Astrocyte (in vitro differentiated cells and primary cell): ENCODE measurements at regions not wholly inside any gene's neighbourhood (a gene's known extent, or its start where the extent isn't known, plus 50 kb on each side); places are given as distances from the start of the nearest gene placed in this dataset.

Experiments used
- DNase-seq: peaks from one replicate; pipeline ENCODE4 v3.0.0-alpha.2; 2010; ENCODE audit warnings: low read depth
- FAIRE-seq: peaks from 2 replicates; lab custom pipeline; 2011; peaks lifted over from hg19 to GRCh38; lab: Jason Lieb, UNC
- H2AFZ ChIP-seq: 2 replicates; pipeline ENCODE4 v1.6.0; 2012; ENCODE audit warnings: low read depth, low read length, inconsistent platforms
- H3K27ac ChIP-seq: 2 replicates; pipeline ENCODE4 v1.5.1; 2011; ENCODE audit warnings: low read depth, low read length, inconsistent platforms
- H3K27me3 ChIP-seq: 2 replicates; pipeline ENCODE4 v1.6.0; 2011; ENCODE audit warnings: low read length, inconsistent platforms; ENCODE audit not compliant: insufficient read depth
- H3K36me3 ChIP-seq: 2 replicates; pipeline ENCODE4 v1.5.1; 2011; ENCODE audit warnings: low read length, inconsistent platforms; ENCODE audit not compliant: insufficient read depth
- H3K4me1 ChIP-seq: 2 replicates; pipeline ENCODE4 v1.5.1; 2011; ENCODE audit warnings: low read length, inconsistent platforms; ENCODE audit not compliant: insufficient read depth
- H3K4me2 ChIP-seq: 2 replicates; pipeline ENCODE4 v1.6.0; 2012; ENCODE audit warnings: low read length, inconsistent platforms
- H3K4me3 ChIP-seq: 2 replicates; pipeline ENCODE4 v1.5.1; 2011; ENCODE audit warnings: low read depth, mild to moderate bottlenecking, low read length, inconsistent platforms; ENCODE audit not compliant: insufficient read depth
- H3K79me2 ChIP-seq: 2 replicates; pipeline ENCODE4 v1.6.0; 2012; ENCODE audit warnings: mild to moderate bottlenecking, low read length, inconsistent platforms; ENCODE audit not compliant: insufficient read depth
- H3K9ac ChIP-seq: 2 replicates; pipeline ENCODE4 v1.6.0; 2012; ENCODE audit warnings: mild to moderate bottlenecking, low read length, inconsistent platforms
- H3K9me3 ChIP-seq: 2 replicates; pipeline ENCODE4 v1.5.1; 2012; ENCODE audit warnings: low read depth, mild to moderate bottlenecking, low read length, inconsistent platforms; ENCODE audit not compliant: insufficient read depth
- H4K20me1 ChIP-seq: 2 replicates; pipeline ENCODE4 v1.6.0; 2012; ENCODE audit warnings: low read length, inconsistent platforms; ENCODE audit not compliant: insufficient read depth
- H3K27ac Mint-ChIP-seq: one replicate; pipeline ENCODE4 v1.8.0; 2021; ENCODE audit warnings: mild to moderate bottlenecking, mixed read lengths; ENCODE audit not compliant: unreplicated experiment
- H3K27me3 Mint-ChIP-seq: one replicate; pipeline ENCODE4 v1.8.0; 2021; ENCODE audit warnings: low read depth, mixed read lengths; ENCODE audit not compliant: unreplicated experiment
- H3K36me3 Mint-ChIP-seq: one replicate; pipeline ENCODE4 v1.8.0; 2021; ENCODE audit warnings: low read depth, mixed read lengths; ENCODE audit not compliant: unreplicated experiment
- H3K4me1 Mint-ChIP-seq: one replicate; pipeline ENCODE4 v1.8.0; 2021; ENCODE audit warnings: low read depth, mixed read lengths; ENCODE audit not compliant: unreplicated experiment
- H3K4me3 Mint-ChIP-seq: one replicate; pipeline ENCODE4 v1.8.0; 2021; ENCODE audit warnings: mild to moderate bottlenecking, moderate library complexity, mixed read lengths; ENCODE audit not compliant: unreplicated experiment
- H3K9me3 Mint-ChIP-seq: one replicate; pipeline ENCODE4 v1.8.0; 2021; ENCODE audit warnings: mild to moderate bottlenecking, mixed read lengths; ENCODE audit not compliant: unreplicated experiment
- EZH2 ChIP-seq: IDR thresholded peaks from 2 replicates; pipeline ENCODE4 v1.6.1; 2012; ENCODE audit warnings: mild to moderate bottlenecking, low read length, inconsistent platforms; ENCODE audit not compliant: insufficient read depth
- TF ChIP-seq, protein P1 (sequence below): IDR thresholded peaks from 2 replicates; pipeline ENCODE4 v1.5.1; 2011; ENCODE audit warnings: low read depth, mild to moderate bottlenecking, inconsistent platforms, low read length, moderate library complexity; ENCODE audit not compliant: insufficient read depth

DNA sequence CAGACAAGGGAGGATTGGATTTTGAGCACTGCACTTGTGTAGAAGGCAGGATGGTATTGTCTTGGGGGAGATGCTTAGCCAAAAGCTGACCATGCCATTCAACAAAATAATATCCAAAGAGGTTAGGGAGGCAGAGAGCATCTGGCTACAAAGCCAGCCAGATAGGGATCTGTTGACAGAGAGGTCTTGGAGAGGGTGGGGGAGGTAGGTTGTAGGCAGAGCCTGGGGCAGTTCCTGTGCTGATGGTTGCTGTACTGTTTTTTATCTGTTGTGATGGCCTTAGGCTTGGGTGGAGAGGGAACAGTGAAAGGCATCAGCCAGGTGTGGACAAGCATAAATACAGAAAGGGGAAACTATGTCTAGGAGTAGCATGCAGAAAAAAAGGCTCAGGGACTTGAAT is 100.9 kb downstream of the AQP4 start:
- Histone ChIP-seq H3K79me2 (no peaks in the 10 kb centered on the region), H3K27me3 (no peaks in the 10 kb centered on the region), H3K4me1 (no peaks in the 10 kb centered on the region), H2AFZ (no peak overlapping the region), H3K4me2 (no peak overlapping the region), H3K36me3 (no peaks in the 10 kb centered on the region), H3K4me3 (no peak overlapping the region), H4K20me1 (no peaks in the 10 kb centered on the region), H3K27ac (no peak overlapping the region), H3K9me3 (no peaks in the 10 kb centered on the region), H3K9ac (no peak overlapping the region)
- Mint-ChIP-seq H3K9me3 (peaks cover 3% of the 10 kb centered on the region), H3K27me3 (peaks cover 5% of the 10 kb centered on the region), H3K4me3 (no peak overlapping the region), H3K4me1 (no peaks in the 10 kb centered on the region), H3K36me3 (no peaks in the 10 kb centered on the region), H3K27ac (no peak overlapping the region)
- FAIRE-seq (no peak), DNase-seq (no peak)
- no peak for TF ChIP-seq EZH2
- TF ChIP-seq, protein P1, sequence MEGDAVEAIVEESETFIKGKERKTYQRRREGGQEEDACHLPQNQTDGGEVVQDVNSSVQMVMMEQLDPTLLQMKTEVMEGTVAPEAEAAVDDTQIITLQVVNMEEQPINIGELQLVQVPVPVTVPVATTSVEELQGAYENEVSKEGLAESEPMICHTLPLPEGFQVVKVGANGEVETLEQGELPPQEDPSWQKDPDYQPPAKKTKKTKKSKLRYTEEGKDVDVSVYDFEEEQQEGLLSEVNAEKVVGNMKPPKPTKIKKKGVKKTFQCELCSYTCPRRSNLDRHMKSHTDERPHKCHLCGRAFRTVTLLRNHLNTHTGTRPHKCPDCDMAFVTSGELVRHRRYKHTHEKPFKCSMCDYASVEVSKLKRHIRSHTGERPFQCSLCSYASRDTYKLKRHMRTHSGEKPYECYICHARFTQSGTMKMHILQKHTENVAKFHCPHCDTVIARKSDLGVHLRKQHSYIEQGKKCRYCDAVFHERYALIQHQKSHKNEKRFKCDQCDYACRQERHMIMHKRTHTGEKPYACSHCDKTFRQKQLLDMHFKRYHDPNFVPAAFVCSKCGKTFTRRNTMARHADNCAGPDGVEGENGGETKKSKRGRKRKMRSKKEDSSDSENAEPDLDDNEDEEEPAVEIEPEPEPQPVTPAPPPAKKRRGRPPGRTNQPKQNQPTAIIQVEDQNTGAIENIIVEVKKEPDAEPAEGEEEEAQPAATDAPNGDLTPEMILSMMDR, result no peak

DNA sequence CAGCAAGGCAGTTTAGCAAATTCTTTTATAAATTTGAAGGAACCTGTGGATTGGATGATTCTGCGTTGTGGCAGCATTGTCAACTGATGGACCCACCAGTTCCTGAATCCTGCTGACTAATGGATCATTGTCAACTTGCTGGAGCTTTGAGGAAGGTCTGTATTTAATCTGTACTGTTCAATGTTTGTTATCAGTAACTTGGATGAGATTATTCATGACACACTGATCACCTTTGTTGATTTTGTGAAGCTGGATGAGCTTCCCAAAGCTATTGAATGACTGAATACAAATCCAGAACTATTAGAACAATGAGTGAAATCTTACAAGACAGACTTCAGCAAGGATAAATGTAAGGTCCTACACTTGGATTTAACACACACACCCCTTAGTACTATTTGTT is 101.3 kb downstream of the AQP4 start:
- H3K27me3 ChIP-seq, result no peaks in the 10 kb centered on the region
- Mint-ChIP-seq H3K36me3 (no peaks in the 10 kb centered on the region), H3K9me3 (peaks cover 3% of the 10 kb centered on the region), H3K27ac (no peak overlapping the region), H3K4me3 (no peak overlapping the region), H3K27me3 (peaks cover 8% of the 10 kb centered on the region), H3K4me1 (no peaks in the 10 kb centered on the region)
- H4K20me1 ChIP-seq, result no peaks in the 10 kb centered on the region
- no peak overlapping the region for H2AFZ ChIP-seq
- TF ChIP-seq EZH2, result no peak
- TF ChIP-seq, protein P1, result no peak
- no peaks in the 10 kb centered on the region for H3K36me3 ChIP-seq
- FAIRE-seq, result no peak
- no peak overlapping the region for H3K4me2 ChIP-seq
- no peaks in the 10 kb centered on the region for H3K79me2 ChIP-seq
- no peak overlapping the region for H3K9ac ChIP-seq
- DNase-seq, result no peak
- H3K4me3 ChIP-seq, result no peak overlapping the region
- no peaks in the 10 kb centered on the region for H3K9me3 ChIP-seq
- H3K4me1 ChIP-seq, result no peaks in the 10 kb centered on the region
- no peak overlapping the region for H3K27ac ChIP-seq

- Mint-ChIP-seq H3K36me3 (no peaks in the 10 kb centered on the region), H3K27me3 (peaks cover 10% of the 10 kb centered on the region), H3K27ac (no peak overlapping the region), H3K4me1 (no peaks in the 10 kb centered on the region), H3K9me3 (peaks cover 3% of the 10 kb centered on the region), H3K4me3 (no peak overlapping the region)
- Histone ChIP-seq H3K27me3 (no peaks in the 10 kb centered on the region), H3K27ac (no peak overlapping the region), H3K4me2 (no peak overlapping the region), H3K4me1 (no peaks in the 10 kb centered on the region), H3K9me3 (peaks cover 2% of the 10 kb centered on the region), H4K20me1 (no peaks in the 10 kb centered on the region), H3K9ac (no peak overlapping the region), H3K4me3 (no peak overlapping the region), H2AFZ (no peak overlapping the region), H3K79me2 (no peaks in the 10 kb centered on the region), H3K36me3 (no peaks in the 10 kb centered on the region)
- no peak for TF ChIP-seq EZH2
- TF ChIP-seq, protein P1, result no peak
- FAIRE-seq, result no peak
- no peak for DNase-seq
These were observed 101.9 kb downstream of the AQP4 start for GRCh38 chr18:26763446-26764110.
